IMR-90 (cell line): ENCODE measurements at regions not wholly inside any gene's neighbourhood (a gene's known extent, or its start where the extent isn't known, plus 50 kb on each side); places are given as distances from the start of the nearest gene placed in this dataset.

Experiments
- ATAC-seq: fragments of 200-7000 bp; cut with Tn5 transposase; 2 replicates; pipeline ENCODE4 v1.9.1; 2020; ENCODE audit warnings: low read depth, mild to moderate bottlenecking, moderate library complexity
- BruUV-seq: library from RNA; stranded (reverse); fragments of 400-500 nt; replicated peaks from 2 replicates; lab custom pipeline; 2021; lab: Mats Ljungman, UMichigan
- CTCF ChIA-PET: fragments of 300-600 bp; formaldehyde crosslinking; extraction: SDS; loops from one replicate; lab custom pipeline; 2021; ENCODE audit warnings: antibody characterized with exemption; lab: Yijun Ruan, JAX
- POLR2A ChIA-PET: fragments of 300-600 bp; sonication (Branson Sonifier 250); formaldehyde crosslinking; loops from one replicate; lab custom pipeline; 2022; ENCODE audit warnings: antibody characterized with exemption; ENCODE audit not compliant: unreplicated experiment; lab: Charles Lee
- DNase-seq: peaks from one replicate; pipeline ENCODE4 v3.0.0; 2013
- H2AFZ ChIP-seq: replicated peaks from 2 replicates; pipeline ENCODE3; 2013; ENCODE audit warnings: low read length, mild to moderate bottlenecking; ENCODE audit not compliant: poor library complexity
- H2AK5ac ChIP-seq: 2 replicates; pipeline ENCODE4 v1.6.1; 2013; ENCODE audit warnings: low read depth, low read length, inconsistent platforms
- H2AK9ac ChIP-seq: replicated peaks from 2 replicates; pipeline ENCODE3; 2013; ENCODE audit warnings: mild to moderate bottlenecking, low read depth, low read length, moderate library complexity; ENCODE audit not compliant: poor library complexity
- H2BK120ac ChIP-seq: 2 replicates; pipeline ENCODE4 v1.6.1; 2013; ENCODE audit warnings: low read depth, low read length, inconsistent platforms
- H2BK15ac ChIP-seq: 3 replicates; pipeline ENCODE4 v1.6.1; 2013; ENCODE audit warnings: low read depth, low read length, inconsistent platforms
- H2BK20ac ChIP-seq: 2 replicates; pipeline ENCODE4 v1.6.1; 2013; ENCODE audit warnings: low read depth, mild to moderate bottlenecking, inconsistent platforms, low read length, moderate library complexity
- H2BK5ac ChIP-seq: 2 replicates; pipeline ENCODE4 v1.6.1; 2013; ENCODE audit warnings: mild to moderate bottlenecking, low read depth, low read length, inconsistent platforms; ENCODE audit not compliant: poor library complexity, severe bottlenecking
- H3K14ac ChIP-seq: replicated peaks from 2 replicates; pipeline ENCODE4 v1.6.1; 2013; ENCODE audit warnings: low read depth, low read length, inconsistent platforms
- H3K18ac ChIP-seq: 2 replicates; pipeline ENCODE4 v1.6.1; 2013; ENCODE audit warnings: low read depth, low read length, control low read depth
- H3K23ac ChIP-seq: 2 replicates; pipeline ENCODE4 v1.6.1; 2013; ENCODE audit warnings: low read depth, low read length, inconsistent platforms
- H3K27ac ChIP-seq: 2 replicates; pipeline ENCODE4 v1.5.1; 2013; ENCODE audit warnings: mild to moderate bottlenecking, control low read depth, low read length; ENCODE audit not compliant: insufficient read depth
- H3K27me3 ChIP-seq: 2 replicates; pipeline ENCODE4 v1.6.1; 2013; ENCODE audit warnings: low read length; ENCODE audit not compliant: control insufficient read depth, insufficient read depth
- H3K36me3 ChIP-seq: 2 replicates; pipeline ENCODE4 v1.6.1; 2013; ENCODE audit warnings: low read length, mixed read lengths; ENCODE audit not compliant: control insufficient read depth, insufficient read depth
- H3K4ac ChIP-seq: 2 replicates; pipeline ENCODE4 v1.6.1; 2013; ENCODE audit warnings: low read depth, low read length, inconsistent platforms
- H3K4me1 ChIP-seq: 2 replicates; pipeline ENCODE4 v1.6.1; 2013; ENCODE audit warnings: low read length, mixed read lengths; ENCODE audit not compliant: control insufficient read depth, insufficient read depth
- H3K4me2 ChIP-seq: 2 replicates; pipeline ENCODE4 v1.6.1; 2013; ENCODE audit warnings: low read depth, mild to moderate bottlenecking, control low read depth, low read length, moderate library complexity
- H3K4me3 ChIP-seq: 2 replicates; pipeline ENCODE4 v1.5.1; 2013; ENCODE audit warnings: low read depth, mild to moderate bottlenecking, control low read depth, low read length, moderate library complexity; ENCODE audit not compliant: insufficient read depth
- H3K56ac ChIP-seq: 2 replicates; pipeline ENCODE4 v1.6.1; 2013; ENCODE audit warnings: low read length, inconsistent platforms; ENCODE audit not compliant: insufficient read depth; ENCODE audit errors: extremely low read depth
- H3K79me1 ChIP-seq, 2 experiments: 2 replicates each; pipeline ENCODE4 v1.6.1; 2013; ENCODE audit warnings: low read length in 2 of 2, inconsistent platforms in 1 of 2, low read depth in 1 of 2
- H3K9ac ChIP-seq: 2 replicates; pipeline ENCODE4 v1.6.1; 2013; ENCODE audit warnings: low read depth, low read length, control low read depth
- H3K9me1 ChIP-seq: 2 replicates; pipeline ENCODE4 v1.6.1; 2013; ENCODE audit warnings: low read length, inconsistent platforms; ENCODE audit not compliant: insufficient read depth
- H3K9me3 ChIP-seq: 2 replicates; pipeline ENCODE4 v1.6.1; 2013; ENCODE audit warnings: low read length; ENCODE audit not compliant: control insufficient read depth, insufficient read depth
- H4K20me1 ChIP-seq: 2 replicates; pipeline ENCODE4 v1.6.1; 2013; ENCODE audit warnings: low read length, inconsistent platforms; ENCODE audit not compliant: insufficient read depth
- H4K5ac ChIP-seq: 2 replicates; pipeline ENCODE4 v1.6.1; 2013; ENCODE audit warnings: mild to moderate bottlenecking, low read depth, low read length, control low read depth
- H4K8ac ChIP-seq, 2 experiments: 2 replicates each; pipeline ENCODE4 v1.6.1; 2013; ENCODE audit warnings: low read depth in 2 of 2, low read length in 2 of 2, control low read depth in 1 of 2, inconsistent platforms in 1 of 2
- H4K91ac ChIP-seq: 2 replicates; pipeline ENCODE4 v1.6.1; 2013; ENCODE audit warnings: low read depth, low read length, inconsistent platforms; ENCODE audit not compliant: insufficient read depth
- BHLHE40 ChIP-seq: fragments of 150-350 bp; IDR thresholded peaks from 2 replicates; pipeline ENCODE4 v1.6.1; 2016; ENCODE audit warnings: mild to moderate bottlenecking, low read depth, low read length
- CEBPB ChIP-seq: IDR thresholded peaks from 2 replicates; pipeline ENCODE4 v1.6.1; 2012; ENCODE audit warnings: low read depth, low read length, improper control_type of control experiment
- FOS ChIP-seq: fragments of 150-350 bp; IDR thresholded peaks from 2 replicates; pipeline ENCODE4 v1.6.1; 2016; ENCODE audit warnings: low read depth, low read length
- MAFK ChIP-seq: IDR thresholded peaks from 2 replicates; pipeline ENCODE4 v1.6.1; 2012; ENCODE audit warnings: low read depth, low read length, improper control_type of control experiment
- MAZ ChIP-seq: IDR thresholded peaks from 2 replicates; pipeline ENCODE4 v1.6.1; 2012; ENCODE audit warnings: low read depth, mild to moderate bottlenecking, low read length, improper control_type of control experiment, moderate library complexity, borderline replicate concordance
- MXI1 ChIP-seq: IDR thresholded peaks from 2 replicates; pipeline ENCODE4 v1.6.1; 2012; ENCODE audit warnings: low read depth, mild to moderate bottlenecking, low read length, moderate library complexity, borderline replicate concordance
- POLR2A ChIP-seq: IDR thresholded peaks from 2 replicates; pipeline ENCODE4 v1.6.1; 2012; ENCODE audit warnings: mild to moderate bottlenecking, low read depth, low read length
- RAD21 ChIP-seq: IDR thresholded peaks from 2 replicates; pipeline ENCODE4 v1.6.1; 2012; ENCODE audit warnings: low read length, improper control_type of control experiment
- RCOR1 ChIP-seq: IDR thresholded peaks from 2 replicates; pipeline ENCODE4 v1.6.1; 2012; ENCODE audit warnings: mild to moderate bottlenecking, low read length, improper control_type of control experiment; ENCODE audit not compliant: insufficient replicate concordance
- RFX5 ChIP-seq: IDR thresholded peaks from 2 replicates; pipeline ENCODE4 v1.8.0; 2012; ENCODE audit warnings: low read depth, mild to moderate bottlenecking, low read length, moderate library complexity
- SMC3 ChIP-seq: fragments of 150-350 bp; IDR thresholded peaks from 2 replicates; pipeline ENCODE4 v1.6.1; 2016; ENCODE audit warnings: low read depth, mild to moderate bottlenecking, antibody characterized with exemption, low read length, moderate library complexity
- WGBS, 2 experiments: methylation state at CpG; one replicate each; pipeline versions ENCODE4 v1.1.5 to v1.1.7; 2013; ENCODE audit warnings: missing lambda C conversion rate in 2 of 2; ENCODE audit not compliant: insufficient read length in 1 of 2; ENCODE audit errors: extremely low coverage in 2 of 2; 5-methylcytosine and 5-hydroxymethylcytosine counted together
- dilution Hi-C: fragments of 300-500 bp; cut with HindIII; formaldehyde crosslinking; loops from one replicate; pipeline ENCODE4 v1.14.3; 2018; ENCODE audit warnings: low sequenced_read_pairs; ENCODE audit not compliant: unreplicated experiment
- in situ Hi-C: fragments of 300-500 bp; cut with MboI; formaldehyde crosslinking; loops from 3 replicates; pipeline ENCODE4 v1.14.3; 2019; ENCODE audit warnings: low sequenced_read_pairs, inconsistent platforms, mixed read lengths
- intact Hi-C: fragments of 100-400 bp; cut with micrococcal nuclease; formaldehyde crosslinking; loops from 2 replicates; pipeline ENCODE4 v1.10.0; 2022
- TF ChIP-seq, protein P1 (sequence below): fragments of 150-350 bp; IDR thresholded peaks from 2 replicates; pipeline ENCODE4 v1.6.1; 2016; ENCODE audit warnings: low read depth, mild to moderate bottlenecking, low read length, moderate library complexity, borderline replicate concordance
- TF ChIP-seq, protein P2 (sequence below): fragments of 150-350 bp; IDR thresholded peaks from 2 replicates; pipeline ENCODE4 v1.6.1; 2017; ENCODE audit warnings: mild to moderate bottlenecking, antibody characterized with exemption, low read length, low read depth
- TF ChIP-seq, protein P3 (sequence below): conservative IDR thresholded peaks from 2 replicates; pipeline ENCODE4 v1.5.1; 2012; ENCODE audit warnings: mild to moderate bottlenecking, low read depth, low read length, improper control_type of control experiment

- no peak overlapping the region for H2AK5ac ChIP-seq
- H3K4me3 ChIP-seq: no peak overlapping the region
- H2BK15ac ChIP-seq: no peak overlapping the region
- peak; percentile 75 for ATAC-seq
- peak overlapping the region; percentile 11; the same call in 1 of the 2 replicates for H3K4me2 ChIP-seq
- POLR2A ChIA-PET: no interaction called here
- no TSS peak for BruUV-seq
- intact Hi-C loops: no loop called here
- H3K9me1 ChIP-seq: no peaks in the 10 kb centered on the region; the same call in 1 of the 2 replicates
- peaks cover 11% of the 10 kb centered on the region for H3K9me3 ChIP-seq
- no peak overlapping the region; the same call in 1 of the 2 replicates for H4K5ac ChIP-seq
- WGBS, 2 experiments: 100% methylated on average over 1 of the region's 6 CpGs; no CpG with 5 or more reads in 1 of the 2 experiments
- peak overlapping the region; percentile 79 for H2AK9ac ChIP-seq
- 0 out of 2 replicates have a peak overlapping the region, but pooled peaks have one; percentile 14 for H3K14ac ChIP-seq
- no peak overlapping the region for H3K9ac ChIP-seq
- no peaks in the 10 kb centered on the region for H4K20me1 ChIP-seq
- H3K4ac ChIP-seq: peak overlapping the region; percentile 43
- H3K23ac ChIP-seq: peak overlapping the region; percentile 29; the same call in 1 of the 2 replicates
- no peak overlapping the region for H3K56ac ChIP-seq
- CTCF ChIA-PET: no interaction called here
- H2BK20ac ChIP-seq: no peak overlapping the region
- peak overlapping the region; percentile 35 for H2AFZ ChIP-seq
- H3K27me3 ChIP-seq: peaks cover 2% of the 10 kb centered on the region; the same call in 1 of the 2 replicates
- H3K4me1 ChIP-seq: peaks cover 15% of the 10 kb centered on the region
- peaks cover 2% of the 10 kb centered on the region; the same call in 1 of the 2 replicates for H3K36me3 ChIP-seq
- no peak overlapping the region for H4K8ac ChIP-seq
- in situ Hi-C loops: no loop called here
- DNase-seq: peak; percentile 23
- no peak overlapping the region for H2BK5ac ChIP-seq
- no peaks in the 10 kb centered on the region for H3K79me1 ChIP-seq
- no peak overlapping the region for H3K27ac ChIP-seq
- dilution Hi-C loops: no loop called here
- 0 out of 2 replicates have a peak overlapping the region, but pooled peaks have one; percentile 3 for H2BK120ac ChIP-seq
- peak overlapping the region; percentile 46; the same call in 1 of the 2 replicates for H4K91ac ChIP-seq
- H3K18ac ChIP-seq: peak overlapping the region; percentile 57; the same call in 1 of the 2 replicates
- no peak for TF ChIP-seq FOS
- no peak for TF ChIP-seq MAFK
- TF ChIP-seq, protein P1, sequence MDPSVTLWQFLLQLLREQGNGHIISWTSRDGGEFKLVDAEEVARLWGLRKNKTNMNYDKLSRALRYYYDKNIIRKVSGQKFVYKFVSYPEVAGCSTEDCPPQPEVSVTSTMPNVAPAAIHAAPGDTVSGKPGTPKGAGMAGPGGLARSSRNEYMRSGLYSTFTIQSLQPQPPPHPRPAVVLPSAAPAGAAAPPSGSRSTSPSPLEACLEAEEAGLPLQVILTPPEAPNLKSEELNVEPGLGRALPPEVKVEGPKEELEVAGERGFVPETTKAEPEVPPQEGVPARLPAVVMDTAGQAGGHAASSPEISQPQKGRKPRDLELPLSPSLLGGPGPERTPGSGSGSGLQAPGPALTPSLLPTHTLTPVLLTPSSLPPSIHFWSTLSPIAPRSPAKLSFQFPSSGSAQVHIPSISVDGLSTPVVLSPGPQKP: no peak
- TF ChIP-seq RCOR1: no peak
- TF ChIP-seq, protein P2, sequence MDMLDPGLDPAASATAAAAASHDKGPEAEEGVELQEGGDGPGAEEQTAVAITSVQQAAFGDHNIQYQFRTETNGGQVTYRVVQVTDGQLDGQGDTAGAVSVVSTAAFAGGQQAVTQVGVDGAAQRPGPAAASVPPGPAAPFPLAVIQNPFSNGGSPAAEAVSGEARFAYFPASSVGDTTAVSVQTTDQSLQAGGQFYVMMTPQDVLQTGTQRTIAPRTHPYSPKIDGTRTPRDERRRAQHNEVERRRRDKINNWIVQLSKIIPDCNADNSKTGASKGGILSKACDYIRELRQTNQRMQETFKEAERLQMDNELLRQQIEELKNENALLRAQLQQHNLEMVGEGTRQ: no peak
- TF ChIP-seq POLR2A: no peak
- TF ChIP-seq MAZ: no peak
- TF ChIP-seq BHLHE40: no peak
- no peak for TF ChIP-seq RAD21
- TF ChIP-seq, protein P3, sequence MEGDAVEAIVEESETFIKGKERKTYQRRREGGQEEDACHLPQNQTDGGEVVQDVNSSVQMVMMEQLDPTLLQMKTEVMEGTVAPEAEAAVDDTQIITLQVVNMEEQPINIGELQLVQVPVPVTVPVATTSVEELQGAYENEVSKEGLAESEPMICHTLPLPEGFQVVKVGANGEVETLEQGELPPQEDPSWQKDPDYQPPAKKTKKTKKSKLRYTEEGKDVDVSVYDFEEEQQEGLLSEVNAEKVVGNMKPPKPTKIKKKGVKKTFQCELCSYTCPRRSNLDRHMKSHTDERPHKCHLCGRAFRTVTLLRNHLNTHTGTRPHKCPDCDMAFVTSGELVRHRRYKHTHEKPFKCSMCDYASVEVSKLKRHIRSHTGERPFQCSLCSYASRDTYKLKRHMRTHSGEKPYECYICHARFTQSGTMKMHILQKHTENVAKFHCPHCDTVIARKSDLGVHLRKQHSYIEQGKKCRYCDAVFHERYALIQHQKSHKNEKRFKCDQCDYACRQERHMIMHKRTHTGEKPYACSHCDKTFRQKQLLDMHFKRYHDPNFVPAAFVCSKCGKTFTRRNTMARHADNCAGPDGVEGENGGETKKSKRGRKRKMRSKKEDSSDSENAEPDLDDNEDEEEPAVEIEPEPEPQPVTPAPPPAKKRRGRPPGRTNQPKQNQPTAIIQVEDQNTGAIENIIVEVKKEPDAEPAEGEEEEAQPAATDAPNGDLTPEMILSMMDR: no peak
- TF ChIP-seq RFX5: no peak
- no peak for TF ChIP-seq CEBPB
- TF ChIP-seq SMC3: no peak
- TF ChIP-seq MXI1: no peak
These were observed 51.3 kb upstream of the PITX1 start for GRCh38 chr5:135085133-135085935.
